GM23248 (cell line): ENCODE measurements at regions not wholly inside any gene's neighbourhood (a gene's known extent, or its start where the extent isn't known, plus 50 kb on each side); places are given as distances from the start of the nearest gene placed in this dataset.

ENCODE experiments used
- DNase-seq: peaks from one replicate; pipeline ENCODE4 v3.0.0-alpha.2; 2015
- H2AFZ ChIP-seq: fragments of 200-600 bp; sonication (generic); 2 replicates; pipeline ENCODE4 v1.6.1; 2016; ENCODE audit warnings: antibody characterized with exemption
- H3F3A ChIP-seq: fragments of 200-600 bp; sonication (generic); 2 replicates; pipeline ENCODE4 v1.6.1; 2016; ENCODE audit warnings: mild to moderate bottlenecking, antibody characterized with exemption, mixed run types; ENCODE audit not compliant: insufficient read depth
- H3K27ac ChIP-seq: fragments of 200-600 bp; sonication (generic); 2 replicates; pipeline ENCODE4 v1.5.1; 2016; ENCODE audit warnings: mild to moderate bottlenecking
- H3K27me3 ChIP-seq: fragments of 200-600 bp; sonication (generic); replicated peaks from 2 replicates; pipeline ENCODE4 v1.6.1; 2016; ENCODE audit warnings: mild to moderate bottlenecking; ENCODE audit not compliant: insufficient read depth
- H3K36me3 ChIP-seq: fragments of 200-600 bp; sonication (generic); 2 replicates; pipeline ENCODE4 v1.6.1; 2016; ENCODE audit warnings: low read depth, mild to moderate bottlenecking
- H3K4me1 ChIP-seq: fragments of 200-600 bp; sonication (generic); 2 replicates; pipeline ENCODE4 v1.6.1; 2016; ENCODE audit warnings: mild to moderate bottlenecking; ENCODE audit not compliant: insufficient read depth
- H3K4me2 ChIP-seq: fragments of 200-600 bp; sonication (generic); one replicate; pipeline ENCODE4 v1.6.1; 2016; ENCODE audit warnings: mild to moderate bottlenecking; ENCODE audit not compliant: unreplicated experiment
- H3K4me3 ChIP-seq: fragments of 200-600 bp; sonication (generic); 2 replicates; pipeline ENCODE4 v1.5.1; 2016; ENCODE audit warnings: mild to moderate bottlenecking
- H3K79me2 ChIP-seq: fragments of 200-600 bp; sonication (generic); 2 replicates; pipeline ENCODE4 v1.6.1; 2016; ENCODE audit warnings: mild to moderate bottlenecking; ENCODE audit not compliant: insufficient read depth
- H3K9ac ChIP-seq: fragments of 200-600 bp; sonication (generic); 2 replicates; pipeline ENCODE4 v1.6.1; 2016; ENCODE audit warnings: mild to moderate bottlenecking
- H3K9me2 ChIP-seq: fragments of 200-600 bp; sonication (generic); 2 replicates; pipeline ENCODE4 v1.6.1; 2016; ENCODE audit warnings: mixed run types, mild to moderate bottlenecking, moderate library complexity; ENCODE audit not compliant: insufficient read depth
- H3K9me3 ChIP-seq: fragments of 200-600 bp; sonication (generic); one replicate; pipeline ENCODE4 v1.6.1; 2017; ENCODE audit warnings: low read depth
- H4K20me1 ChIP-seq: fragments of 200-600 bp; sonication (generic); 2 replicates; pipeline ENCODE4 v1.6.0; 2016; ENCODE audit not compliant: insufficient read depth
- EZH2 ChIP-seq: fragments of 200-600 bp; sonication (generic); IDR thresholded peaks from 2 replicates; pipeline ENCODE4 v1.6.1; 2018; ENCODE audit warnings: antibody characterized with exemption, mild to moderate bottlenecking; ENCODE audit not compliant: insufficient read depth, poor library complexity, severe bottlenecking
- EZH2phosphoT487 ChIP-seq: fragments of 200-600 bp; sonication (generic); IDR thresholded peaks from 2 replicates; pipeline ENCODE4 v1.6.1; 2018; ENCODE audit warnings: antibody characterized with exemption, moderate library complexity, mild to moderate bottlenecking, low read depth; ENCODE audit not compliant: insufficient read depth
- WGBS, 2 experiments: methylation state at CpG; one replicate each; pipeline ENCODE4 v1.1.6; 2015 to 2017; ENCODE audit warnings: low lambda C conversion rate in 2 of 2, low coverage in 1 of 2; ENCODE audit errors: missing lambda C conversion rate in 2 of 2; 5-methylcytosine and 5-hydroxymethylcytosine counted together
- in situ Hi-C: fragments of 300-500 bp; cut with MboI; formaldehyde crosslinking; loops from 2 replicates; pipeline ENCODE4 v1.15.0; 2020

- no peaks in the 10 kb centered on the region for H3F3A ChIP-seq
- H4K20me1 ChIP-seq = no peaks in the 10 kb centered on the region
- H3K4me3 ChIP-seq = no peak overlapping the region
- H3K27me3 ChIP-seq = no peaks in the 10 kb centered on the region
- TF ChIP-seq EZH2phosphoT487 = no peak
- no peak for TF ChIP-seq EZH2
- H3K9me3 ChIP-seq = no peaks in the 10 kb centered on the region
- H3K4me2 ChIP-seq = no peak overlapping the region
- in situ Hi-C loops = no loop called here
- no peaks in the 10 kb centered on the region for H3K36me3 ChIP-seq
- WGBS, 2 experiments = 26 to 47% methylated on average over 1 of the region's 1 CpG
- no peak overlapping the region for H3K27ac ChIP-seq
- no peak overlapping the region for H3K9ac ChIP-seq
- H3K9me2 ChIP-seq = no peaks in the 10 kb centered on the region
- H3K4me1 ChIP-seq = no peaks in the 10 kb centered on the region
- no peak overlapping the region for H2AFZ ChIP-seq
- no peaks in the 10 kb centered on the region for H3K79me2 ChIP-seq
- DNase-seq = no peak
Observed at GRCh38 chr2:139940686-139941085, 1160.5 kb upstream of the NXPH2 start.

GRCh38 chr2:139925903-139926302, 1145.7 kb upstream of the NXPH2 start:
- DNase-seq = no peak
- H3K9me3 ChIP-seq = no peaks in the 10 kb centered on the region

GRCh38 chr2:139924070-139924469, 1143.9 kb upstream of the NXPH2 start:
- Histone ChIP-seq H3K4me1 (no peaks in the 10 kb centered on the region), H3K27ac (no peak overlapping the region), H3F3A (no peaks in the 10 kb centered on the region), H3K9me3 (no peaks in the 10 kb centered on the region), H4K20me1 (no peaks in the 10 kb centered on the region), H3K36me3 (no peaks in the 10 kb centered on the region), H3K4me3 (no peak overlapping the region), H3K79me2 (no peaks in the 10 kb centered on the region), H3K9me2 (no peaks in the 10 kb centered on the region), H2AFZ (no peak overlapping the region), H3K9ac (no peak overlapping the region), H3K27me3 (no peaks in the 10 kb centered on the region), H3K4me2 (no peak overlapping the region)
- no peak for TF ChIP-seq EZH2phosphoT487
- TF ChIP-seq EZH2 = no peak
- in situ Hi-C loops = no loop called here
- DNase-seq = no peak
- WGBS, 2 experiments = 23 to 25% methylated on average over 5 of the region's 5 CpGs

More at GRCh38 chr2:139925903-139926302, 1145.7 kb upstream of the NXPH2 start:
- H4K20me1 ChIP-seq = no peaks in the 10 kb centered on the region
- no peak overlapping the region for H2AFZ ChIP-seq
- H3K27ac ChIP-seq = no peak overlapping the region
- no peak for TF ChIP-seq EZH2
- TF ChIP-seq EZH2phosphoT487 = no peak
- H3K27me3 ChIP-seq = no peaks in the 10 kb centered on the region
- 3 to 13% methylated on average over 1 of the region's 1 CpG for WGBS, 2 experiments
- no peaks in the 10 kb centered on the region for H3K36me3 ChIP-seq
- no peaks in the 10 kb centered on the region for H3K4me1 ChIP-seq
- no peaks in the 10 kb centered on the region for H3K79me2 ChIP-seq
- H3K4me2 ChIP-seq = no peak overlapping the region
- H3K4me3 ChIP-seq = no peak overlapping the region
- no peak overlapping the region for H3K9ac ChIP-seq
- in situ Hi-C loops = no loop called here
- no peaks in the 10 kb centered on the region for H3F3A ChIP-seq
- no peaks in the 10 kb centered on the region for H3K9me2 ChIP-seq

GRCh38 chr2:139918982-139919381, 1138.8 kb upstream of the NXPH2 start:
- H3K9me3 ChIP-seq = no peaks in the 10 kb centered on the region
- 3 to 9% methylated on average over 3 of the region's 3 CpGs for WGBS, 2 experiments

GRCh38 chr2:139917690-139918384, 1137.6 kb upstream of the NXPH2 start:
- Histone ChIP-seq H3K27ac (no peak overlapping the region), H3K79me2 (no peaks in the 10 kb centered on the region), H3F3A (no peaks in the 10 kb centered on the region), H3K27me3 (no peaks in the 10 kb centered on the region), H3K4me2 (no peak overlapping the region), H3K4me3 (no peak overlapping the region), H2AFZ (no peak overlapping the region), H3K4me1 (no peaks in the 10 kb centered on the region), H3K9ac (no peak overlapping the region), H3K9me2 (no peaks in the 10 kb centered on the region), H3K9me3 (no peaks in the 10 kb centered on the region), H4K20me1 (no peaks in the 10 kb centered on the region), H3K36me3 (no peaks in the 10 kb centered on the region)
- 3 to 10% methylated on average over 3 of the region's 3 CpGs for WGBS, 2 experiments
- in situ Hi-C loops = no loop called here
- no peak for DNase-seq
- TF ChIP-seq EZH2phosphoT487 = no peak

More at GRCh38 chr2:139918982-139919381, 1138.8 kb upstream of the NXPH2 start:
- Histone ChIP-seq H4K20me1 (no peaks in the 10 kb centered on the region), H3K27me3 (no peaks in the 10 kb centered on the region), H3K9ac (no peak overlapping the region), H3K9me2 (no peaks in the 10 kb centered on the region), H3K4me3 (no peak overlapping the region), H3K27ac (no peak overlapping the region), H2AFZ (no peak overlapping the region), H3K79me2 (no peaks in the 10 kb centered on the region), H3K36me3 (no peaks in the 10 kb centered on the region), H3K4me2 (no peak overlapping the region), H3K4me1 (no peaks in the 10 kb centered on the region), H3F3A (no peaks in the 10 kb centered on the region)
- in situ Hi-C loops = no loop called here
- no peak for DNase-seq
- TF ChIP-seq EZH2phosphoT487 = no peak
- no peak for TF ChIP-seq EZH2
